ENCODE measurements at regions not wholly inside any gene's neighbourhood (a gene's known extent, or its start where the extent isn't known, plus 50 kb on each side); places are given as distances from the start of the nearest gene placed in this dataset.

DNA sequence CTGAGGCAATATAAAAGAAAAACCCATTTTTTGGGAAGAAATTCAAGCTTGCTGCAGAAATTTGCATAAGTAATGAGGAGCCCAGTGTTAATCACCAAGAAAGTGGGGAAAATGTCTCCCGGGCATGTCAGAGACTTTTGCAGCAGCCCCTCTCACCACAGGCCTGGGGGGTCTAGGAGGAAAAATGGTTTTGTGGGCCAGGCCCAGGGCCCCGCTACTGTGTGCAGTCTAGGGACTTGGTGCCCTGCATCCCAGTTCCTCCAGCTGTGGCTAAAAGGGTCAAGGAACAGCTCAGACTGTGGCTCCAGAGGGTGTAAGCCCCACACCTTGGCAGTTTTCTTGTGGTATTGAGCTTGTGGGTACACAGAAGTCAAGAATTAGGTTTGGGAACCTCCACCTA lies 209.7 kb downstream of the HDGFL1 start:
- TF ChIP-seq, protein P1, sequence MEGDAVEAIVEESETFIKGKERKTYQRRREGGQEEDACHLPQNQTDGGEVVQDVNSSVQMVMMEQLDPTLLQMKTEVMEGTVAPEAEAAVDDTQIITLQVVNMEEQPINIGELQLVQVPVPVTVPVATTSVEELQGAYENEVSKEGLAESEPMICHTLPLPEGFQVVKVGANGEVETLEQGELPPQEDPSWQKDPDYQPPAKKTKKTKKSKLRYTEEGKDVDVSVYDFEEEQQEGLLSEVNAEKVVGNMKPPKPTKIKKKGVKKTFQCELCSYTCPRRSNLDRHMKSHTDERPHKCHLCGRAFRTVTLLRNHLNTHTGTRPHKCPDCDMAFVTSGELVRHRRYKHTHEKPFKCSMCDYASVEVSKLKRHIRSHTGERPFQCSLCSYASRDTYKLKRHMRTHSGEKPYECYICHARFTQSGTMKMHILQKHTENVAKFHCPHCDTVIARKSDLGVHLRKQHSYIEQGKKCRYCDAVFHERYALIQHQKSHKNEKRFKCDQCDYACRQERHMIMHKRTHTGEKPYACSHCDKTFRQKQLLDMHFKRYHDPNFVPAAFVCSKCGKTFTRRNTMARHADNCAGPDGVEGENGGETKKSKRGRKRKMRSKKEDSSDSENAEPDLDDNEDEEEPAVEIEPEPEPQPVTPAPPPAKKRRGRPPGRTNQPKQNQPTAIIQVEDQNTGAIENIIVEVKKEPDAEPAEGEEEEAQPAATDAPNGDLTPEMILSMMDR (IDR thresholded peaks at IDR 0.05; ENCODE audit: low read depth, low read length, poor library complexity, severe bottlenecking), result no peak
- TF ChIP-seq EZH2phosphoT487 (IDR thresholded peaks at IDR 0.05; ENCODE audit: borderline replicate concordance, low read length), result no peak

All from DOHH2 (cell line).